Effector memory CD8-positive, alpha-beta T cell (primary cell): ENCODE measurements at regions not wholly inside any gene's neighbourhood (a gene's known extent, or its start where the extent isn't known, plus 50 kb on each side); places are given as distances from the start of the nearest gene placed in this dataset.
"Not testable (repeated sequence)": the region's sequence is repeated elsewhere in the genome, so short reads cannot be mapped to it uniquely, and the experiment has no call there.

Experiments used
- ATAC-seq: fragments of 150-1000 bp; cut with Tn5 transposase; replicated peaks from 2 replicates; pipeline ENCODE4 v1.10.0; 2021; ENCODE audit warnings: mild to moderate bottlenecking, moderate library complexity
- DNase-seq, 3 experiments: peaks; one replicate each; pipeline ENCODE4 v3.0.0; 2021
- H3K27ac Mint-ChIP-seq, 2 donors: one replicate each; pipeline ENCODE4 v1.8.0; 2022; ENCODE audit warnings: mild to moderate bottlenecking in 2 of 2, mixed read lengths in 2 of 2, moderate library complexity in 2 of 2
- H3K27me3 Mint-ChIP-seq, 2 donors: one replicate each; pipeline ENCODE4 v1.8.0; 2022; ENCODE audit warnings: mixed read lengths in 2 of 2
- H3K36me3 Mint-ChIP-seq: one replicate; pipeline ENCODE4 v1.8.0; 2022; ENCODE audit warnings: mild to moderate bottlenecking, moderate library complexity, mixed read lengths; ENCODE audit not compliant: insufficient read depth
- H3K4me1 Mint-ChIP-seq, 2 donors: one replicate each; pipeline ENCODE4 v1.8.0; 2022; ENCODE audit warnings: low read depth in 2 of 2, mixed read lengths in 2 of 2
- H3K4me3 Mint-ChIP-seq, 2 donors: one replicate each; pipeline ENCODE4 v1.8.0; 2022; ENCODE audit warnings: mild to moderate bottlenecking in 2 of 2, mixed read lengths in 2 of 2, moderate library complexity in 2 of 2
- H3K9me3 Mint-ChIP-seq, 2 donors: one replicate each; pipeline ENCODE4 v1.8.0; 2022; ENCODE audit warnings: mixed read lengths in 2 of 2

GRCh38 chrY:22113990-22114389 is 68.7 kb downstream of the RBMY1F start:
- not testable (repeated sequence) for ATAC-seq, H3K27me3 Mint-ChIP-seq, H3K4me3 Mint-ChIP-seq, H3K36me3 Mint-ChIP-seq, H3K27ac Mint-ChIP-seq, H3K9me3 Mint-ChIP-seq, H3K4me1 Mint-ChIP-seq, DNase-seq

GRCh38 chrY:22108165-22108564 is 74.6 kb downstream of the RBMY1F start:
- not testable (repeated sequence) for H3K9me3 Mint-ChIP-seq, H3K27ac Mint-ChIP-seq, DNase-seq, H3K36me3 Mint-ChIP-seq, H3K27me3 Mint-ChIP-seq, H3K4me1 Mint-ChIP-seq, ATAC-seq, H3K4me3 Mint-ChIP-seq

DNA sequence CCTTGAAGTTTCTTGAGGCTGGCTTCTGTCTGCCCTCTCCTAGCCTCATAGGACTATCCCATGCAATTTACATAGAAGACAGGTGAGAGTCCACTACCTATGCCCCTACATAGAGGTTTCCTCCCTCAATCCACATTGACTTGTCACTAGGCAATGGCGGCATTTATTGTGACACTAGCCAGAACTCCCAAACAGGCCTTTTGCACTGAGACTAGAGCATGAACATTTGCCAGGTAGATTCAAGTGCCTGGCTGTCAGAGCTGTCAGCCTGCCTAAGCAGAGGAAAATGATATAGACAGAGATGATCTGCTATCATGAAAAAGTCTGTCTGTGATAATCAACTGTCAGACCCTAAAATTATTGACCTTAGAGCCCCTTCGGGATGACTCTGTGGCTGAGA is 81.2 kb downstream of the RBMY1F start:
- not testable (repeated sequence) for H3K36me3 Mint-ChIP-seq, H3K27ac Mint-ChIP-seq, H3K4me3 Mint-ChIP-seq, DNase-seq, ATAC-seq, H3K9me3 Mint-ChIP-seq, H3K27me3 Mint-ChIP-seq, H3K4me1 Mint-ChIP-seq

- H3K27me3 Mint-ChIP-seq, H3K36me3 Mint-ChIP-seq, DNase-seq, H3K9me3 Mint-ChIP-seq, H3K4me3 Mint-ChIP-seq, H3K27ac Mint-ChIP-seq, ATAC-seq, H3K4me1 Mint-ChIP-seq: not testable (repeated sequence)
These were observed 85.4 kb downstream of the RBMY1F start for GRCh38 chrY:22097310-22097709.

DNA sequence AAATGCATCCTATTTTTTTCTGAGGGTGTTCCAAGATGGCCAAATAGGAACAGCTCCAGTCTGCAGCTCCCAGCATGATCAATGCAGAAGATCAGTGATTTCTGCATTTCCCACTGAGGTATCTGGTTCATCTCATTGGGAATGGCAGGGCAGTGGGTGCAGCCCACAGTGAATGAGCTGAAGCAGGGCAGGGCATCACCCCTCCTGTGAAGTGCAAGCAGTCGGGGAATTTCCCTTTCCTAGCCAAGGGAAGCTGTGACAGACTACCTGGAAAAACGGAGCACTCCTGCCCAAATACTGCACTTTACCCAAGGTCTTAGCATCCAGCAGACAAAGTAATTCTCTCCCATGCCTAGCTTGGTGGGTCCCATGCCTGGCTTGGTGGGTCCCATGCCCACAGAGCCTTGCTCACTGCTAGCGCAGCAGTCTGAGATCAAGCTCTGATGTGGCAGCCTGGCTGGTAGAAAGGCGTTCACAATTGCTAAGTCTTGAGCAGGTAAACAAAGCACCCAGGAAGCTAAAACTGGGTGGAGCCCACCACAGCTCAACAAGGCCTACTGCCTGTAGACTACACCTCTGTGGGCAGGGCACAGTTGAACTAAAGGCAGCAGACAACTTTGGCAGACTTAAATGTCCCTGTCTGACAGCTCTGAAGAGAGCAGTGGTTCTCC is 96.6 kb downstream of the RBMY1F start:
- peak; percentile 42 for ATAC-seq
- not testable (repeated sequence) for H3K9me3 Mint-ChIP-seq, H3K36me3 Mint-ChIP-seq, DNase-seq, H3K4me3 Mint-ChIP-seq, H3K4me1 Mint-ChIP-seq, H3K27me3 Mint-ChIP-seq, H3K27ac Mint-ChIP-seq

- not testable (repeated sequence) for H3K9me3 Mint-ChIP-seq, H3K27ac Mint-ChIP-seq, DNase-seq, H3K4me1 Mint-ChIP-seq, H3K36me3 Mint-ChIP-seq, H3K4me3 Mint-ChIP-seq, ATAC-seq, H3K27me3 Mint-ChIP-seq
These were observed 110.5 kb downstream of the RBMY1F start for GRCh38 chrY:22072270-22072669.

DNA sequence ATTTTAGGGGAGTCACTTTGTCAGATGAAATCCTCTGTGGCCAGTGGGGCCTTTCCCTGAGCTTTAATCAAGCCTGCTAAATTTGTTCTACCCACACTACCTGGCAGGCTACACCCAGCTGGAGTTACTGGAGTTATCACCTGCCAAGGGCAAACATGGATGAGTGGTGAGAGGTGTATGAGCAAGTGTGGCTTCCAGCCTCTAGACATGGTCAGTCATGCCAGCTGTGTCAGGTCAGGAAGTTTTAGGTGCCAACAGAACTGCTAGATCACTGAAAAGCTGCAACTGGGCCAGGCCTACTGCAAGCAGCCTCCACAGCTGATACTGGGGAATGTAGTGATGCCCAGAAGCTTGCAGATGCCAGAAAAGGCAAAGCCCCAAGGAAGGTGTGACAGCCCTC is 122.6 kb downstream of the RBMY1F start:
- DNase-seq, H3K27me3 Mint-ChIP-seq, H3K27ac Mint-ChIP-seq, ATAC-seq, H3K9me3 Mint-ChIP-seq, H3K4me1 Mint-ChIP-seq, H3K36me3 Mint-ChIP-seq, H3K4me3 Mint-ChIP-seq: not testable (repeated sequence)

DNA sequence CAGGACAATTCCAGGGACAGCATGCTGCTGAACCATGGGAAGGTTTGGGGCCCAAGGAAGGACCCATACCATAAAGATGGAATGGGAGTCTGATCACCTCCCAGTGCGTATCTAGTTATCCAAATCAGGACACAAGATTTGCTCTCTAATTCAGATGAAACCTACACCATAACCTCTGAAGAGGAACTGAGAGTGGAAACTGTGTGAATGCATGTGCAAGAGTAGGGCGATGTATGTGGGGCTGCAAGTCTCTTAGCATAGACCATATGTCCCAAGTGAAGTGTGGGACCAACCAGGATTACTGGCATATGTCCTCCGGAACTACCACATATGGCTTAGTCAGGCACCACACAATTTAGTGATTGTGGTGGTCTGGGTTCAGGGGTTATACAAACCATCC is 95.2 kb upstream of the RBMY1E start:
- not testable (repeated sequence) for DNase-seq, ATAC-seq, H3K36me3 Mint-ChIP-seq, H3K4me3 Mint-ChIP-seq, H3K27me3 Mint-ChIP-seq, H3K9me3 Mint-ChIP-seq, H3K27ac Mint-ChIP-seq, H3K4me1 Mint-ChIP-seq

DNA sequence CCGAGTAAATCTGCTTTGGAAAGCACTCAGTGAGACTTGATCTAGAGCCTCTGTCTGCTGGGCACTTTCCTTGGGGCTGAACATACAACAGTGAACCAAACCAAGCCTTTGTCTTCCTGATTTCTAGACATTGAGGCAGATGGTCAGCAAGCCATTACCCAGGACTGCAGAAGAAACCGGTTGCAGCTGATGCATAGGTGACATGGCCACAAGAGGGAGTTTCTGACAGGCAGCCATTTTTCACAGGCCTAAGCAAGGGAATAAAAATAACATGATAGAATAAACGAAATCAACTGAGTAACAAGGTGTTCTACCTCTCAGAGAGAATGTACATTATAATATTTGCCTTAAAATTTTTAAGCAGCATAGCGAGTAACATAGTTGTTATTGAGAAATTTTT is 83.3 kb upstream of the RBMY1E start:
- not testable (repeated sequence) for H3K27ac Mint-ChIP-seq, ATAC-seq, H3K4me1 Mint-ChIP-seq, H3K27me3 Mint-ChIP-seq, H3K9me3 Mint-ChIP-seq, H3K36me3 Mint-ChIP-seq, DNase-seq, H3K4me3 Mint-ChIP-seq

- peak; percentile 63 for ATAC-seq
- H3K9me3 Mint-ChIP-seq, H3K27me3 Mint-ChIP-seq, H3K4me1 Mint-ChIP-seq, H3K27ac Mint-ChIP-seq, H3K4me3 Mint-ChIP-seq, DNase-seq, H3K36me3 Mint-ChIP-seq: not testable (repeated sequence)
These were observed 69.4 kb upstream of the RBMY1E start for GRCh38 chrY:21987222-21987621.

GRCh38 chrY:21980937-21981336 is 63.1 kb upstream of the RBMY1E start:
- not testable (repeated sequence) for H3K4me3 Mint-ChIP-seq, H3K9me3 Mint-ChIP-seq, H3K27me3 Mint-ChIP-seq, H3K36me3 Mint-ChIP-seq, DNase-seq, H3K27ac Mint-ChIP-seq, H3K4me1 Mint-ChIP-seq, ATAC-seq

DNA sequence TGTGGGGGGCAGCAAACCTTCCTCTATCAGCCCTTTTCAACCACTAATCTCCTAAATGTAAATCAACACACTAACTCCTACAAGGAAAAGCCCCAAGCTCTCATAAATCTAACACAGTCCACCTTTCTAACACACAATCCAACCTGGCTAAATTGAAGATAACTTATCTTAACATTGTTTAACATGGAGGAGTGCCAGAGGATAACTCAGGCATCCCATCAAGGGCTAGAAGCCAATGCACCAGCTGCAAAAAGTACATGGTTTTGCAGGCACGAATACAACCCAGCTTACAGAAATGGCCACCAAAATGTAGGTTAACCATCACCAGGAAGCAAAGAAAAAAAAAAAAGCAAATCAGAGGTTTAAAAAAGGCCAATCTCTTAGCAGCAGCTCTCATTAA is 62.5 kb upstream of the RBMY1E start:
- H3K36me3 Mint-ChIP-seq, H3K27me3 Mint-ChIP-seq, H3K4me1 Mint-ChIP-seq, DNase-seq, H3K9me3 Mint-ChIP-seq, H3K27ac Mint-ChIP-seq, ATAC-seq, H3K4me3 Mint-ChIP-seq: not testable (repeated sequence)

DNA sequence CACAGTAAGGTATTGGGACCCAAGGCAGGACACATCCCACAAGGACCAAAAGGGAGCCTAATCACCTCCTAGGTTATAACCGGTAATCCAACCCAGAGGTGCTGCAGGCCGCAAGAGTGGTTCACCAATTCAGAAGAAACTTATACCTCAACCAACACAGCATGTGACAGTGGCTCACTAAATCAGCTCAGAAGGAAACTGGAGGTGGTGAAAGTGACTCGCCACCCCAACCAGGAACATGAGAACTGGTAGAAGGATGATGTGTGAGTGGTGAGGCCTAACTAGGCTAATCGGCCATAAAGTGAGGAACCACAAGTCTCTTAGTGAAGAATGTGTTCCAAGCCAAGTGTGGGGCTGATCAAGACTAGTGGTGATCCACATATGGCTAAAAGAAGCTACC is 61.3 kb upstream of the RBMY1E start:
- not testable (repeated sequence) for H3K4me3 Mint-ChIP-seq, H3K27ac Mint-ChIP-seq
- peak; percentile 19 for ATAC-seq

GRCh38 chrY:21978204-21978603 is 60.4 kb upstream of the RBMY1E start:
- ATAC-seq, H3K4me1 Mint-ChIP-seq, H3K4me3 Mint-ChIP-seq, H3K27ac Mint-ChIP-seq, H3K36me3 Mint-ChIP-seq, H3K9me3 Mint-ChIP-seq, H3K27me3 Mint-ChIP-seq, DNase-seq: not testable (repeated sequence)

More for the DNA sequence above, 61.3 kb upstream of the RBMY1E start:
- not testable (repeated sequence) for H3K27me3 Mint-ChIP-seq, DNase-seq, H3K4me1 Mint-ChIP-seq, H3K9me3 Mint-ChIP-seq, H3K36me3 Mint-ChIP-seq
